HCT116 (cell line): ENCODE measurements at regions not wholly inside any gene's neighbourhood (a gene's known extent, or its start where the extent isn't known, plus 50 kb on each side); places are given as distances from the start of the nearest gene placed in this dataset.

Source experiments
- ATAC-seq: fragments of 200-7000 bp; cut with Tn5 transposase; 2 replicates; pipeline ENCODE4 v1.9.1; 2020; ENCODE audit warnings: mild to moderate bottlenecking, moderate library complexity
- BruUV-seq: library from RNA; stranded (reverse); fragments of 400-500 nt; replicated peaks from 2 replicates; lab custom pipeline; 2021; lab: Mats Ljungman, UMichigan
- CTCF ChIA-PET: fragments of 300-600 bp; sonication (Branson Sonifier 250); formaldehyde crosslinking; loops from one replicate; lab custom pipeline; 2021; ENCODE audit warnings: antibody characterized with exemption; lab: Charles Lee
- POLR2A ChIA-PET: fragments of 300-600, 350-600 bp; sonication (Branson Sonifier 250); formaldehyde crosslinking; loops from one replicate; lab custom pipeline; 2021; ENCODE audit warnings: antibody characterized with exemption; lab: Charles Lee
- RAD21 ChIA-PET, 2 experiments: fragments of 300-600 bp; sonication (Branson Sonifier 250); formaldehyde crosslinking; loops; one replicate each; lab custom pipeline; 2023; ENCODE audit warnings: low total read pairs in 2 of 2; ENCODE audit not compliant: uncharacterized antibody in 2 of 2, unreplicated experiment in 2 of 2, low non-redundant PET in 1 of 2; lab: Charles Lee
- DNase-seq: peaks from one replicate; pipeline ENCODE4 v3.0.0-alpha.2; 2010; ENCODE audit warnings: low read depth, low spot score
- H2AFZ ChIP-seq: fragments of 200-600 bp; shearing (Covaris generic), sonication (generic); 2 replicates; pipeline ENCODE4 v1.6.1; 2017; ENCODE audit warnings: low read depth, mixed run types, mixed read lengths, antibody characterized with exemption, low read length; ENCODE audit not compliant: poor library complexity, severe bottlenecking
- H3K27ac ChIP-seq: 2 replicates; pipeline ENCODE4 v1.5.1; 2012; ENCODE audit warnings: low read depth, low read length
- H3K27me3 ChIP-seq: fragments of 200-600 bp; sonication (generic); 2 replicates; pipeline ENCODE4 v1.6.1; 2016; ENCODE audit warnings: mixed run types, low read length, mixed read lengths; ENCODE audit not compliant: insufficient read depth
- H3K36me3 ChIP-seq, 2 experiments: fragments of 200-500 bp in 1 of 2; fragments of 200-600 bp in 1 of 2; sonication (Bioruptor generic) in 1 of 2; sonication (generic) in 1 of 2; 2 replicates each; pipeline versions ENCODE4 v1.5.1 to v1.6.1; 2014 to 2016; ENCODE audit warnings: low read length in 2 of 2, inconsistent platforms in 1 of 2, mixed read lengths in 1 of 2, mixed run types in 1 of 2; ENCODE audit not compliant: insufficient read depth in 2 of 2, control insufficient read depth in 1 of 2
- H3K4me1 ChIP-seq, 2 experiments: fragments of 200-600 bp in 1 of 2; sonication (generic) in 1 of 2; 2 replicates each; pipeline versions ENCODE4 v1.5.1 to v1.6.1; 2012 to 2017; ENCODE audit warnings: low read length in 2 of 2, inconsistent platforms in 1 of 2, mild to moderate bottlenecking in 1 of 2, mixed read lengths in 1 of 2, mixed run types in 1 of 2, moderate library complexity in 1 of 2; ENCODE audit not compliant: insufficient read depth in 2 of 2, control insufficient read depth in 1 of 2
- H3K4me2 ChIP-seq: fragments of 200-600 bp; sonication (generic); 2 replicates; pipeline ENCODE4 v1.6.1; 2017; ENCODE audit warnings: mixed run types, low read length, mixed read lengths
- H3K4me3 ChIP-seq, 2 experiments: fragments of 200-600 bp in 1 of 2; sonication (generic) in 1 of 2; replicated peaks in 1 of 2; 2 replicates each; pipeline ENCODE4 v1.5.1; 2011 to 2016; ENCODE audit warnings: low read length in 2 of 2, control low read depth in 1 of 2, low read depth in 1 of 2, mild to moderate bottlenecking in 1 of 2, mixed read lengths in 1 of 2, mixed run types in 1 of 2
- H3K79me2 ChIP-seq: fragments of 200-600 bp; sonication (generic); 2 replicates; pipeline ENCODE4 v1.6.1; 2017; ENCODE audit warnings: mild to moderate bottlenecking, mixed run types, low read length, moderate library complexity, mixed read lengths; ENCODE audit not compliant: insufficient read depth
- H3K9ac ChIP-seq: fragments of 200-600 bp; sonication (generic); 2 replicates; pipeline ENCODE4 v1.6.1; 2016; ENCODE audit warnings: low read length, mixed read lengths
- H3K9me2 ChIP-seq: fragments of 200-600 bp; sonication (generic), shearing (Covaris generic); 2 replicates; pipeline ENCODE4 v1.6.1; 2017; ENCODE audit warnings: mixed run types, mild to moderate bottlenecking, moderate library complexity; ENCODE audit not compliant: insufficient read depth
- H3K9me3 ChIP-seq, 2 experiments: fragments of 200-500 bp in 1 of 2; fragments of 200-600 bp in 1 of 2; sonication (Bioruptor generic) in 1 of 2; sonication (generic) in 1 of 2; 2 replicates each; pipeline ENCODE4 v1.6.1; 2014 to 2017; ENCODE audit warnings: low read length in 2 of 2, mixed read lengths in 2 of 2, inconsistent platforms in 1 of 2, low read depth in 1 of 2, mild to moderate bottlenecking in 1 of 2, mixed run types in 1 of 2, moderate library complexity in 1 of 2; ENCODE audit not compliant: control insufficient read depth in 1 of 2, insufficient read depth in 1 of 2
- H4K20me1 ChIP-seq: fragments of 200-600 bp; sonication (generic), shearing (Covaris generic); 2 replicates; pipeline ENCODE4 v1.6.1; 2017; ENCODE audit warnings: mixed run types, mild to moderate bottlenecking, moderate library complexity; ENCODE audit not compliant: insufficient read depth
- ATF3 ChIP-seq: IDR thresholded peaks from 2 replicates; pipeline ENCODE4 v1.6.1; 2012
- CBX3 ChIP-seq: IDR thresholded peaks from 2 replicates; pipeline ENCODE4 v1.6.1; 2012; ENCODE audit warnings: low read depth
- CEBPB ChIP-seq: IDR thresholded peaks from 2 replicates; pipeline ENCODE4 v1.6.1; 2012; ENCODE audit warnings: low read depth
- EZH2 ChIP-seq: fragments of 200-600 bp; sonication (generic); IDR thresholded peaks from 2 replicates; pipeline ENCODE4 v1.6.1; 2017; ENCODE audit warnings: antibody characterized with exemption, mixed run types
- EZH2phosphoT487 ChIP-seq: fragments of 200-600 bp; IDR thresholded peaks from 2 replicates; pipeline ENCODE4 v1.6.1; 2018; ENCODE audit warnings: antibody characterized with exemption, borderline replicate concordance
- FOSL1 ChIP-seq: IDR thresholded peaks from 2 replicates; pipeline ENCODE4 v1.6.1; 2012; ENCODE audit warnings: low read depth
- JUND ChIP-seq: IDR thresholded peaks from 2 replicates; pipeline ENCODE4 v1.6.1; 2012
- POLR2A ChIP-seq: IDR thresholded peaks from 2 replicates; pipeline ENCODE4 v1.7.0; 2011; ENCODE audit warnings: borderline replicate concordance; ENCODE audit not compliant: insufficient read depth, insufficient read length; ENCODE audit errors: extremely low read depth
- POLR2AphosphoS5 ChIP-seq: IDR thresholded peaks from 2 replicates; pipeline ENCODE4 v1.6.1; 2011; ENCODE audit warnings: mild to moderate bottlenecking, low read depth, low read length, moderate library complexity
- RAD21 ChIP-seq: IDR thresholded peaks from 2 replicates; pipeline ENCODE4 v1.6.1; 2012; ENCODE audit warnings: low read depth, mild to moderate bottlenecking
- REST ChIP-seq: IDR thresholded peaks from 2 replicates; pipeline ENCODE4 v1.6.1; 2012; ENCODE audit warnings: low read depth
- SP1 ChIP-seq: IDR thresholded peaks from 2 replicates; pipeline ENCODE4 v1.6.1; 2012; ENCODE audit warnings: low read depth
- SRF ChIP-seq: IDR thresholded peaks from 2 replicates; pipeline ENCODE4 v1.6.1; 2012; ENCODE audit warnings: low read depth
- TCF7L2 ChIP-seq: IDR thresholded peaks from 2 replicates; pipeline ENCODE4 v1.7.0; 2011; ENCODE audit warnings: borderline replicate concordance, inconsistent platforms; ENCODE audit not compliant: insufficient read depth, insufficient read length; ENCODE audit errors: extremely low read depth
- ZFX ChIP-seq: fragments of 450-650 bp; IDR thresholded peaks from 2 replicates; pipeline ENCODE4 v1.6.1; 2017
- ZNF274 ChIP-seq: fragments of 200-500 bp; sonication (Bioruptor generic); IDR thresholded peaks from 2 replicates; pipeline ENCODE4 v1.6.1; 2014; ENCODE audit warnings: mild to moderate bottlenecking, low read depth, low read length, inconsistent platforms
- intact Hi-C: fragments of 100-400 bp; cut with micrococcal nuclease; formaldehyde crosslinking; loops from 2 replicates; pipeline ENCODE4 v1.10.0; 2022

GRCh38 chr15:96186105-96186504, 144.4 kb upstream of the NR2F2 start:
- BruUV-seq = no TSS peak
- TF ChIP-seq JUND = no peak
- TF ChIP-seq EZH2 = no peak
- no peak for TF ChIP-seq ZNF274
- no peak for TF ChIP-seq ZFX
- no peak for TF ChIP-seq EZH2phosphoT487
- no peak for TF ChIP-seq SP1
- TF ChIP-seq FOSL1 = no peak
- TF ChIP-seq RAD21 = no peak
- TF ChIP-seq POLR2AphosphoS5 = no peak
- no peak for TF ChIP-seq SRF
- TF ChIP-seq REST = no peak
- no peak for TF ChIP-seq ATF3
- no peak for TF ChIP-seq CEBPB
- no peak for TF ChIP-seq CBX3
- no peak for TF ChIP-seq TCF7L2
- no peak for TF ChIP-seq POLR2A
- no peak for ATAC-seq
- RAD21 ChIA-PET = no interaction called here
- CTCF ChIA-PET = no interaction called here
- no peak overlapping the region for H2AFZ ChIP-seq
- no peak overlapping the region for H3K27ac ChIP-seq
- no peak overlapping the region for H3K4me3 ChIP-seq
- H3K79me2 ChIP-seq = no peaks in the 10 kb centered on the region
- no peak overlapping the region for H3K4me2 ChIP-seq
- H3K4me1 ChIP-seq = peaks cover 0 to 6% of the 10 kb centered on the region in 2 experiments; a peak in 1 of 4 replicates
- POLR2A ChIA-PET = no interaction called here
- no peaks in the 10 kb centered on the region for H3K27me3 ChIP-seq
- no peak for DNase-seq
- no peaks in the 10 kb centered on the region for H3K9me2 ChIP-seq
- no peaks in the 10 kb centered on the region for H3K9me3 ChIP-seq
- H4K20me1 ChIP-seq = no peaks in the 10 kb centered on the region
- H3K9ac ChIP-seq = no peak overlapping the region
- H3K36me3 ChIP-seq = no peaks in the 10 kb centered on the region
- intact Hi-C loops = no loop called here
